HG03135 (cell line): ENCODE measurements at regions not wholly inside any gene's neighbourhood (a gene's known extent, or its start where the extent isn't known, plus 50 kb on each side); places are given as distances from the start of the nearest gene placed in this dataset.
"Not testable (repeated sequence)": the region's sequence is repeated elsewhere in the genome, so short reads cannot be mapped to it uniquely, and the experiment has no call there.

Experiments
- ATAC-seq: cut with Tn5 transposase; IDR thresholded peaks from one replicate; pipeline ENCODE4 v1.9.1; 2021; ENCODE audit warnings: mild to moderate bottlenecking, moderate library complexity; ENCODE audit not compliant: unreplicated experiment

DNA sequence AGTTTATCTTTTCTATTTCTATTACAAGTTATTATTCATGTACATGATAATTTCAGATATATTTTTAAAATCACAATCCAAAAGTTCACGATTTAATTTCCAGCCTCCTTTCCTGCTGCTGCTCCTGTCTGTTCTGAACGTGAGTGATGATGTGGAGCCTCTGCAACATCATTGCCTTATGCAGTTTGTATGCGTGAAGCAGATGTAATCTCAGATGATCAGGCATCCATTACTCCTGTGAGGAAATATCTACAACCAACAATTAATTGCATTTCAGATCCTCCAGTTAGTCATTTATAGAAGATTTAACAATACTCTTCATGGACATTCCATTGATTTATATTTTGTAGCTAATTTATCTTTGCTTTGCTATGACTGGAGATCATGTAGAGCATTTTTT lies 668.7 kb upstream of the EPHA5 start:
- no peak for ATAC-seq

DNA sequence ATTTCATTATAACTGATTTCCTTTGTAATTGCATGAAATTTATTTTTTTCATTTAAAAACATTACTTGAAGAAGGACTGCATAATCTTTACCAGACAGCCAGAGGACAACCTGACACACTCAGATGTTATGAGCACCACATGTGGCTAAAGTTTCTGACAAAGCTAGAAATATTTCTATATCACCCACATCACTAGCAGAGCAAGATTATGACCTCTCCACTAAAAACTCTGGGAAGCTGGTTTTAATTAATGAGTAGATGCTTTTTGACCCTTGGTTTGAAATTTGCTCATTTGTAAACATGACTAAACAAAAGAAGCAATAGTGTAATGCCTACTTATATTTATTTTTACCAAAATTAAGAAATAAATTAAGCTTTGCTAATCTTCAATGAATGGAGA lies 661.5 kb upstream of the EPHA5 start:
- ATAC-seq = no peak

DNA sequence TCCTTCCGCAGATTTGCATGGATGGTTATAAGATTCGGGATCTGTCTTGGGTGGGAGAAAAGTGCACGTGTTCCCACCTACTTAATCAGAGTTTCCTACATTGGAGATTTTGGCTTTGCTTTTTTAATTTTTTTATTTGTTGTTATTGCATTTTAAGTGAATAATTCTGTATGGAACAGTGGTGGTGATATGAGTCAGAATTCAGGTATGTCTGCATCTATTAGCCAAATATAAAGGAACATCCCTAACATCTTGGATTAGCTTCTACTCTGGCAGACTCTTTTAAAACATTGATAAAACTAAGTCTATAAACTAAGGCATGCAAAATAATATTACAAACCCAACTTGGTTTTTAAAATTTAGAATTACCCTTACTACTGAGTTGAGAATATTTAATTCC lies 659.8 kb upstream of the EPHA5 start:
- ATAC-seq = no peak

DNA sequence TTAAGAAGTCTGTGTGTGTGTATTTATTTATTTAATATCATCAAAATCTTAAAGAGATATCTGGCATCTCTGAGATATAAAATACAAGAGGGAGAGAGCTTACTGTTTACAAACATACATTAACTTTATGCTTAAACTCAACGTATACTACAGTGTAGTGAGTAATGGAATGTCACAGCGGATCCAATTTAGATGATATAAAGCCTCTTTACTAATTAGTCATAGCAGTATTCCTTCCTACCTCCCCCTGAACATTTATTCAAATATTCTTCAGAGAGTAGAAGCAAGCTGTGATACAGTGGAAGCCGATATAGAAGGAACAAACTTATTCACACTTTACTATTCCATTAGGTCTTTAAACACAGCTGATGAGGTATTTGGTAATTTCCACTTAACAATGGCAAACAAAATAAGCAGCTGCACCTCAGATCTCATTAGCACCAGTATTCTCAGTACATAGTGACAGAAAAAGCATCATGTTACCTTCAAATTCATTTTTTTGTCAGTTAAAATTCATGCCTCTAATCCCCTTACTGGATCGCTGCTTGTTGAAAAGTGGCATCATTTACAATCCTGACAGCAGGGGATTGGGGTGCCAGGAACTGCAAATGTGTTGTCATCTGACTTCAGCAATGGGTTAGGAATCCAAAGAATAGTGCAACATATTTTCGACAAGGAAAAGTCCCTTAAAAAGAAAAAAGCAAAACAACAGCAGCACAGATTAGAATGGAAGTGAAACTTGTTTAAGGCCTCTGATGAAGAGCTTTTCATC lies 658.7 kb upstream of the EPHA5 start:
- ATAC-seq = no peak

DNA sequence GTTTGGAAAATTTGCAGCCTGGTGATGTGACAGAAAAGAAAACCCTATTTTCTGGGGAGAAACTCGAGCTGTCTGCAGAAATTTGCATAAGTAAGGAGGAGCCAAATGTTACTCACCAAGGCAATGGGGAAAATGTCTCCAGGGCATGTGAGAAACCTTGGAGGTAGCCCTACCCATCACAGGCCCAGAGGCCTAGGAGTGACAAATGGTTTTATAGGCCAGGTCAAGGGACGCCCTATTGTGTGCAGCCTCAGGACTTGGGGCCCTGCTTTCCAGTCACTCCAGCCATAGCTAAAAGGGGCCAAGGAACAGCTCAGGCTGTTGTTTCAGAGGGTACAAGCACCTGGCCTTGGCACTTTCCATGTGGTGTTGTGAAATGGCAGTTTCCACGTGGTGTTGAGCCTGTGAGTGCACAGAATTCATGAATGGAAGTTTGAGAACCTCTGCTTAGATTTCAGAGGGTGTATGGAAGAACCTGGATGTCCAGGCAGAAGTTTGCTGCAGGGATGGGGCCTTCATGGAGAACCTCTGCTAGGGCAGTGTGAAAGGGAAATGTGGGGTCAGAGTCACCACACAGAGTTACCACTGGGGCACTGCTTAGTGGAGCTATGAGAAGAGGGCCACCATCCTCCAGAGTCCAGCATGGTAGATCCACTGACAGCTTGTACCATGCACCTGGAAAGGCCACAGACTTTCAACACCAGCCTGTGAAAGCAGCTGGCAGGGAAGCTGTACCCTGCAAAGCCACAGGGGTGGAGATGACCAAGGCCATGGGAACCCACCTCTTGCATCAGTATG lies 637.6 kb upstream of the EPHA5 start:
- ATAC-seq = no peak

DNA sequence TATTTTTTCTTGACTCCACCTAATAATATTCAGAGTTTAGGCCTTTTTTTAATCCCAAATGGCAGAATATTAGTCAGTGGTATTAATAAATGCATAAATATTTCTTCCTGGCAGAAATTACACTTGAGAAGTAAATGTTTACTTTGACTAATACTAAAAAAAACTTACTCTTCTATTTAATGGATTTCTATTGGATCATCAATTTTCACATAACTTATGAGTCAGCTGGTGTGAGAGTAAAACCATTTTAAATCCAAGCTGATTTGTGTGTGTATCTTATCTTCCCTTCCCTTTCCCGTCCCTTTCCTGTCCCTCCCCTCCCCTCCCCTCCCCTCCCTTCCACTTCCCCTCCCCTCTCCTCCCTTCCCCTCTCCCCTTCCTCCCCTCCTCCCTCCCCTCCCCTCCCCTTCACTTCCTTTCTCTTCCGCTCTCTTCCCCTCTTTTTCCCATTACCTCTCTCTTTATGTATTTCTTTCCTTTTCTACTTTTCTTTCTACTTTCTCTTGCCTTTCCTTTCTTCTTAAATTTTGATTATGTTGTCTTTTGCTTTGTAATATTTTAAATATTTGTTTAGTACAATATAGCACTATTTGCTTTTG lies 630.1 kb upstream of the EPHA5 start:
- no peak for ATAC-seq

DNA sequence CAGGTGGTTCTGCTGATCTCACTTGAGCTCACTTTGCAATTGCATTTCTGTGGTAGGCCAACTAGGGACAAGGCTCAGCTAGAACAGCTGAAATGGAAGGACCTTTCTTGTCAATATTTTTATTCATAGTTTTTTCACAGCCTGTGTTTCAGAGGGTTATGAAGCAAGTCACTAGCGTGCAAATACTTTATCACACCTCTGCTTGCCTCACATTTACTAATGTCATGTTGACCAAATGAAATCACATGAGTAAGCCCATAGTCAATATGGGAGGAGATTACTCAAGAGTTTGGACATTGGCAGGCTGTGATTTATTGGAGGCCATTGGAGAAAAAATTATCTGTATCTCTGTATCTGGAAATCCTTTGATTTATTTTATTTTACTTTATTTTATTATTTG lies 628.3 kb upstream of the EPHA5 start:
- no peak for ATAC-seq

DNA sequence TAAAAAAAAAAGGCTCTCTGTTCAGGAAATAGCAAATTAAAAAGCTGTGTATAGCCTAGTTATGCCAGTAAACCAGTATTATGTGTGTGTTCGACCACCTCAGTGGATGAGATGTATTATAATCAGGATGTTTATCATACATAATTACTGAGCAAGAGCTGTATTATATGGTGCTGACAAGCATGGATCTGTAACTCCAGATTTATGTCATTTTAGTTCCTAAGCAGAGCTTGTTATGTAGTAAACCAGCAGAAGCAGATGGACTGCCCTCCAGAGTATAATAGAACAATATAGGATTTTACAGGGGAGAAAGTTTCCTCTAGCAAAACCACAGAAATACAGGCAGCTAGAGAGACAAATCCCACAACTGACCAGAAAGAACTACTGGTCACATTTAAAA lies 627.4 kb upstream of the EPHA5 start:
- ATAC-seq = no peak

DNA sequence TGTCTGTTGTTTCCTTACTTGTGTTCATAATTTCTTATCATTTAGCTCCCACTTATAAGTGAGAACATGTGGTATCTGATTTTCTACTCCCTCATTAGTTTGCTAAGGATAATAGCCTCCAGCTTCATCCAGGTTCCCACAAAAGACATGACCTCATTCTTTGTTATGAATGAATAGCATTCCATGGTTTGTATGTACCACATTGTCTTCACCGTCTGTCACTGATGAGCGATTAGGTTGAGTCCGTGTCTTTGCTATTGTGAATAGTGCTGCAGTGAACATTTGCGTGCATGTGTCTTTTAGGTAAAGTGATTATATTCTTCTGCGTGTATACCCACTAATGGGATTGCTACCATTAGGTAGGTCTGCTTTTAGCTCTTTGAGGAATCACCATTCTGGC lies 624.3 kb upstream of the EPHA5 start:
- ATAC-seq = no peak

DNA sequence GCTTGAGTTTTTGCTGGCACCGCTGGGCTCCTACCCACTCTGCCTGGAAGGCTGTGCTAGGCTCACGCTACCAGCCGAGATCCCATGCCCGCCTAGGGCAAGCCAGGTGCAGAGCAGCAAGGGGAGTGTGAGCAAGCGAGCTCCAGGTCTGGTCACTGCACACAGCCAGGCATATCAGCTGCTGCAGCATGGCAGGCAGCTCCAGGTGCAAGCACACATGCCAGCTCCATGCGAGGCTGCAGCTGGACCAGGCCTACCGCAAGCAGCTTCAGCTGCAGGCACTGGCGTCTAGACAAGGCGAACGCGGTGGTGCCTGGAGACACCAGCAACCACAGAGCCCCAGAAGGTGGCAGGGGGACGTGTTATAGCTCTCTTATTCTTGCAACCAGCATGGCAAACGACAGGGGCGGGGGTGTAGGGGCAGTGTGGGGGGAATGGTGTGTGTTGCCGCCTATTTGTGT lies 614.7 kb upstream of the EPHA5 start:
- ATAC-seq = no peak

DNA sequence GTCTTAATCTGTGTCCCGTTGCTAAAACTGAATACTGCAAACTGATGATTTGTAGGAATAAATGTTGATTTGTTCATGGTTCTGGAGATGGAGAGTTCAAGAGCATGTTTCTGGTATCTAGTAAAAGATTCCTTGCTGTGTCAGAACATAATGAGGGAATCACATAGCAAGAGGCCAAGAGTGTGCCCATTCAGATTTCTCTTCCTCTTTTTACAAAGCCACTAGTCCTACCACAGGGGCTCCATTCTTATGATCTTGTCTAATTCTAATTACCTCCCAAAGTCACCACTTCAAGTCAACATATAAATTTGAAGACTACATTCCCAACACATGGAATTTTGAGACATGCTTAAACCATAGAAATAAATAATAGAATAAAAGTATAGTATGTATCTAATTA lies 608.8 kb upstream of the EPHA5 start:
- no peak for ATAC-seq

DNA sequence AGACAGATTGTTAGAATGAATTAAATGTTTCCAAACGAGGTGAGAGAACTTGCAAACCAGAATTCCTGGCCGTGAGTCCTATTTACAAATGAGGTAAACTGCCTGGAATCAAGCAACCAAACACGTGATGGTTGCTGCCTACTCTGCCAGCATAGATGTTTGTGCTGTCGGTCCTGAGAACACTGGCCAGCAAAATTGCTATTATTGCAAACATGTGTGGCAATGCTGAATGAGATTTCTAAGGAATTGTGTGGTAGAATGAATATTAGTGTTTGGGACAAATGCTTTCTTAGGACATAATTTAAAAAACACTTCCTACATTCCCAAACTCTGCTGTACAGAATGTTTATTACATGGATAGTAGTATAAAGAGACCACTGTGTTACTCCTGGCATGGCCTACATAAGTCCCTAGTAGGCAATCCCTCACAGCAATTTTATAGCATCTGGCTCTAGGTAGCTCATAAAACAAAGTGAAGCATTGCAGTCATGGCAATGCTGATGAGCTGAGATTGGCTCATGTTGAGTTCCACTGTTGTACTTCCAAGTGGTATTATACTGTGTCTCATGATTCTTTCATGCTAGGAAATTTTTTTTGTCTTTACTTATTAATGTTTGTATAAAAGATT lies 605.2 kb upstream of the EPHA5 start:
- ATAC-seq = no peak

DNA sequence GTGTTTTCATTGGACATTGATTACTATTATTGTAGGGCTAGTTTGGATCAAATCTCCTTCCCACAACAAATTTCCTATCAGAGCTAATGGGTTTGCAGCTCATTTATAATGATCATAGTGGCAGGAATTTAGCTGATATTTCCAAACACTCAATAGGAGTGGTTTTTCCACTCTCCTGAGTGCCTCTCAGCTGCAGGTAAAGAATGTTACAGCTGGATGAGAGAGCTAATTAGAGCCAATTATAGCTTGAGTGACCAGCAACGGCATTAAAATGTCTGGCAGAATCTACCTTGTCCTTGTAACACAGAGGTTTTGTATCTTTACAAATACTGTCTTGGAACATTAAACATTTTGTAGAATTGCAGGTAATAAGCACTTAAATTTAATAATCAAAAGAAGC lies 602.8 kb upstream of the EPHA5 start:
- no peak for ATAC-seq

DNA sequence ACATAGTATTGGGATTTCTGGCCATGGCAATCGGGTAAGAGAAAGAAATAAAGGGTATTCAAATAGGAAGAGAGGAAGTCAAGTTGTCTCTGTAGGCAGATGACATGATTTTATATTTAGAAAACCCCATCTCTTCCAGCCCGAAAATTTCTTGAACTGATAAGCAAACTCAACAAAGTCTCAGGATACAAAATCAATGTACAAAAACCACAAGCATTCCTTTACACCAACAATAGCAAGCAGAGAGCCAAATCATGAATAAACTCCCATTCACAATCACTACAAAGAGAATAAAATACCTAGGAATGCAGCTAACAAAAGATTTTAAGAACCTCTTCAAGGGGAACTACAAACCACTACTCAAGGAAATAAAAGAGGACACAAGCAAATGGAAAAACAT lies 600.1 kb upstream of the EPHA5 start:
- not testable (repeated sequence) for ATAC-seq

DNA sequence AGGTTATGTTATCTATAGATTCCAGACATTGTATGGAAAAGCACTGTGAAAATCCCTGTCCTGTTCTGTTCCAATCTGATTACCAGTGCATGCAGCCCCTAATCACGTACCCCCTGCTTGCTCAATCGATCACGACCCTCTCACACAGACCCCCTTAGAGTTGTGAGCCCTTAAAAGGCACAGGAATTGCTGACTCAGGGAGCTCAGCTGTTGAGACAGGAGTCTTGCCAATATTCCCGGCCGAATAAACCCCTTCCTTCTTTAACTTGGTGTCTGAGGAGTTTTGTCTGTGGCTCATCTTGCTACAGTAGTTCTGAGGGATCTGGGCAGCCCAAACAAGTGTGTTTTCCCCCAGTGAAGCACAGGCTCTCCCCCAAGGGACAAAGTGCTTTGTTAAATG lies 596.3 kb upstream of the EPHA5 start:
- ATAC-seq = not testable (repeated sequence)

DNA sequence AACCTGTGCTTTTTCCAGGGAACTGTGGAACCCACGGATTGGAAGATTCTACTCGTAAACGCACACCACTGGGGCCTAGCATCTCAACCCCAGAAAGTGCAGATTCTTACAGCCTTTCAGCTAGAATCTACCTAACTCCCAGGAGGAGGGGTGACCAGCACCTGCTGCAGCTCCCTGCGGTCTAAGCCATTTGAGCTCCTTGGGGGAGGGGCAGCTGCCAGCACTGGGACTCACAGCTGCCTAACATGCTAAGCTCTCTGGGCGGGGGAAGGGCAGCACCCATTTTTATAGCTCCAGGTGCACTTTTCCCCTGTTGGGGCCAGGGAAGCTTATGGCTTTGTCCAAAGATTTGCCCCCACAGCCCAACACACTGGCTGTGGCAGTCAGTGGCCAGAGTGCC lies 595.7 kb upstream of the EPHA5 start:
- no peak for ATAC-seq

DNA sequence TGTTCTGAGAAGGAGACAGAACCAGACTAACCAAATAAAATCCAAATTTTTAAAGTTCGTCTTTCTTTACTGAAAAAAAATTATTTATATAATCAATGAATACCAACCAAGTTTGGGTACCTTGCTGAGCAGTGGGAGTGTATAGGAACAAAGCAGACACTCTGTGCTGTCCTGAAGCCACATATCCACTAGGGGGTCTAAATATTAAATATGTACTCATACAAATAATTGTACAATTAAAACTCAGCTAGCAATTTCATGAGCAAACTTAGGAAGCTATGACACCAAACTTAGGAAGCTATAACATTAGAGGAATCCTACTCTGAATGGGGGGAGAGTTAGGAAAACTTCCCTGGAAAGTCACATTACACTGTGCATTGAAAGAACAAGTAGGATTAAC lies 582.0 kb upstream of the EPHA5 start:
- no peak for ATAC-seq

DNA sequence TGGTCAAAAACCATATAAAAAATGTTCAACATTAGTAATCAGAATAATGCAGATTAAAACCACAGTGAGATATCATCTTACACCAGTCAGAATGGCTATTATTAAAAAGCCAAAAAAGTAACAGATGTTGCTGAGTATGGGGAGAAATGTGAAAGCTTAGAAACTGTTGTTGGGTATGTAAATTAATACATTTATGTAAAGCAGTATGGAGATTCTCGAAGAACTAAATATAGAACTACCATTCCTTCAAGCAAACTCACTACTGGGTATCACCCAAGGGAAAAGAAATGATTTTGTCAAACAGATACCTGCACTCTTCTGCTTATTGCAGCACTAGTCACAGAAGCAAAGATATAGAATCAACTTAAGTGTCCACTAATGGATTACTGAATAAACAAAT lies 576.4 kb upstream of the EPHA5 start:
- no peak for ATAC-seq

DNA sequence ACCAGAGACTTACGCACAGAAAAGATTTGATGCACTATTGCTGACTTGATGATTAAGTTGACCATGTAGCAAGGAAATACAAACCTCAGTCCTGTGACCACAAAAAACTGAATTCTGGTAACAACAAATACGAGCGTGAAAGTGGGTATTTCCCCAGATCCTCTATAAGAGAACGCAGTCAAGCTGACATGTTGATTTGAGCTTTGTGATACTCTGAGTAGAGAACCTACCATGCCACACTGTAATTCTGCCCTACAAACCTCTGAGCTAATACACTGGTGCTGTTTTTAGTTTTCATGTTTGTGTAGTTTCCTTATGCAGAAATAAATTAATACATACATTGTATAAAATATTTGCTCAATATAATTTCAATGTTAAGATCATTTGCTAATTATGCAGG lies 565.6 kb upstream of the EPHA5 start:
- ATAC-seq = no peak

DNA sequence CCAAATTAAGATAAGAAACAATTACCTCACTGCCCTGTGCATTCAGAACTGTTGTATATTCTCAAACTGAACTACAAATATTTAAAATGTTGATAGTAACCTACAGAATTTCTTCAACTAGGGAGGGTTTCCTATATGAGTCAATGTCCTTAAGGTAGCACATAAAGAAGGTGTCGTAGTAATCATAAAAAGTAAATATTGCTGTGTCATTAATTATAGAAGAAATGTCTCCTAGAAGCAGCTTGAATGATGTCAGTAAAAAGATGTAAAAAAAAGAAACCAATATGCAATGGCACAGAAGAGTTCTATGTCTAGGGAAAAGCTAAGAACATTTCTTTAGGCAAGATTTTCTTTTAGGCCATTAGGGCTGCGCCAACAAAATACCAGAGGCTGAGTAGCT lies 559.6 kb upstream of the EPHA5 start:
- ATAC-seq = no peak

DNA sequence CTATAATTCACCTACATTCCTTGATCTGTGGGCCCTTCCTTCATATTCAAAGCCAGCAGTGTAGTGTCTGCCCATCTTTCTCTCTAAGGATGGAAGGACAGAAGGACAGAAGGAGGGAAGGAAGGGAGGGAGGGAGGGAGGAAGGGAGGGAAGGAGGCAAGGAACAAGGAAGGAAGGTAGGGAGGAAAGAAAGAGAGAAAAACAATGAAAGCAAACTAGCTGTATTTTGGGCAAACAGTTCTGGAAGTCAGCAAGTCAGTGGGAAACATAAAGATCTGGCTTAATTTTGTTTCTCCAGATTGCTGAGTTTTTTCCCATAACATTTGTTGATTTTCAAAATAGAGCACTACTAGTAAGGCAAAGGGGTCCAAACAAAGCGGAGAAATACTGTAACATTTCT lies 555.2 kb upstream of the EPHA5 start:
- no peak for ATAC-seq
